Fibroblast of lung (primary cell): ENCODE measurements at regions not wholly inside any gene's neighbourhood (a gene's known extent, or its start where the extent isn't known, plus 50 kb on each side); places are given as distances from the start of the nearest gene placed in this dataset.

Experiments used
- DNase-seq, 2 donors: peaks; one replicate each; pipeline versions ENCODE4 v3.0.0 to v3.0.0-alpha.2; 2010; ENCODE audit warnings: low read depth in 2 of 2
- H2AFZ ChIP-seq: 2 replicates; pipeline ENCODE4 v1.5.1; 2012; ENCODE audit warnings: low read length, control low read depth, inconsistent platforms
- H3K27ac ChIP-seq: 2 replicates; pipeline ENCODE4 v1.5.1; 2011; ENCODE audit warnings: low read length, control low read depth; ENCODE audit not compliant: insufficient read depth
- H3K27me3 ChIP-seq: 2 replicates; pipeline ENCODE4 v1.5.1; 2011; ENCODE audit warnings: mild to moderate bottlenecking, low read length; ENCODE audit not compliant: control insufficient read depth, insufficient read depth
- H3K36me3 ChIP-seq: 2 replicates; pipeline ENCODE4 v1.5.1; 2011; ENCODE audit warnings: low read length; ENCODE audit not compliant: control insufficient read depth, insufficient read depth
- H3K4me1 ChIP-seq: 2 replicates; pipeline ENCODE4 v1.5.1; 2011; ENCODE audit warnings: low read length; ENCODE audit not compliant: control insufficient read depth, insufficient read depth; ENCODE audit errors: extremely low read depth
- H3K4me2 ChIP-seq: 2 replicates; pipeline ENCODE4 v1.5.1; 2011; ENCODE audit warnings: low read length, control low read depth; ENCODE audit not compliant: insufficient read depth; ENCODE audit errors: extremely low read depth
- H3K4me3 ChIP-seq, 4 experiments: fragments of 200-600 bp in 1 of 4; sonication (generic) in 1 of 4; replicated peaks in 1 of 4; 2 replicates each; pipeline ENCODE4 v1.5.1; 2011 to 2016; ENCODE audit warnings: low read length in 4 of 4, low read depth in 3 of 4, mild to moderate bottlenecking in 3 of 4, control low read depth in 2 of 4, inconsistent platforms in 1 of 4, mixed read lengths in 1 of 4; ENCODE audit not compliant: insufficient read depth in 1 of 4; ENCODE audit errors: control extremely low read depth in 1 of 4
- H3K79me2 ChIP-seq: 2 replicates; pipeline ENCODE4 v1.5.1; 2012; ENCODE audit warnings: mild to moderate bottlenecking, low read length, inconsistent platforms; ENCODE audit not compliant: control insufficient read depth, insufficient read depth
- H3K9ac ChIP-seq: 2 replicates; pipeline ENCODE4 v1.5.1; 2011; ENCODE audit warnings: mild to moderate bottlenecking, low read length, control low read depth; ENCODE audit not compliant: insufficient read depth
- H3K9me3 ChIP-seq: 2 replicates; pipeline ENCODE4 v1.5.1; 2012; ENCODE audit warnings: low read depth, low read length; ENCODE audit not compliant: control insufficient read depth, insufficient read depth
- H4K20me1 ChIP-seq: 2 replicates; pipeline ENCODE4 v1.5.1; 2011; ENCODE audit warnings: low read length; ENCODE audit not compliant: control insufficient read depth, insufficient read depth; ENCODE audit errors: extremely low read depth
- CTCF ChIP-seq, 2 donors: IDR thresholded peaks in 1 of 2; conservative IDR thresholded peaks in 1 of 2; 1 replicate in 1 of 2; 2 replicates in 1 of 2; pipeline ENCODE4 v1.5.1; 2011 to 2012; ENCODE audit warnings: low read length in 2 of 2, control low read depth in 1 of 2, inconsistent platforms in 1 of 2, low read depth in 1 of 2, mild to moderate bottlenecking in 1 of 2
- EZH2 ChIP-seq: IDR thresholded peaks from 2 replicates; pipeline ENCODE4 v1.5.1; 2012; ENCODE audit warnings: low read length, control low read depth, mild to moderate bottlenecking; ENCODE audit errors: missing control alignments

- TF ChIP-seq CTCF (conservative IDR thresholded peaks at IDR 0.05 in 1 of 2, IDR thresholded peaks at IDR 0.05 in 1 of 2; ENCODE audit: low read depth in 1 of 2, low read length in 2 of 2) (no peak), EZH2 (no peak)
Measured at GRCh38 chr3:191973820-191974219, 512.9 kb downstream of the PYDC2 start.

DNA sequence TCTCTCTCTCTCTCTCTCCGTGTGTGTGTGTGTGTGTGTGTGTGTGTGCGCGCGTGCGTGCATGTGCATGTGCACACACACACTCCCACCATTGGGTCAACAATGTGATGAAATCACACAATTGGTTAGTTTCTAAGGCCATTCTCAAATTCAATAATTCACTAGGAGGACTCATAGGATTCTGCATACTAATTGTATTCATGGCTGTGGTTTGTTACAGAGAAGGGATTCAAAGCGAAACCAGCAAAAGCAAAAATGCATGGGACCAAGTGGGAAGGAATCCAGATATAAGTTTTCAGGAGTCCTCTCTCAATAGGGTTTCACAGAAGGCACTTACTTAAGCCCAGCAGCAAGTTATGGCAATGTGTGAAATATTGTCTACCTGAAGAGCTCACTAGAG, 515.0 kb downstream of the PYDC2 start:
- Histone ChIP-seq H3K4me1 (no peaks in the 10 kb centered on the region), H3K36me3 (no peaks in the 10 kb centered on the region), H3K79me2 (no peaks in the 10 kb centered on the region), H3K4me2 (no peak overlapping the region), H3K27ac (no peak overlapping the region), H3K27me3 (no peaks in the 10 kb centered on the region), H3K9ac (no peak overlapping the region), H4K20me1 (no peaks in the 10 kb centered on the region), H2AFZ (no peak overlapping the region), H3K9me3 (no peaks in the 10 kb centered on the region), H3K4me3 (no peak overlapping the region)
- TF ChIP-seq CTCF (conservative IDR thresholded peaks at IDR 0.05 in 1 of 2, IDR thresholded peaks at IDR 0.05 in 1 of 2; ENCODE audit: low read depth in 1 of 2, low read length in 2 of 2) (no peak), EZH2 (no peak)
- no peak for DNase-seq

More at GRCh38 chr3:191973820-191974219, 512.9 kb downstream of the PYDC2 start:
- no peak overlapping the region for H3K9ac ChIP-seq
- H3K4me3 ChIP-seq = no peak overlapping the region
- no peaks in the 10 kb centered on the region for H3K36me3 ChIP-seq
- no peaks in the 10 kb centered on the region for H3K4me1 ChIP-seq
- no peak overlapping the region for H3K4me2 ChIP-seq
- H4K20me1 ChIP-seq = no peaks in the 10 kb centered on the region
- no peaks in the 10 kb centered on the region for H3K79me2 ChIP-seq
- no peak overlapping the region for H3K27ac ChIP-seq
- no peak for DNase-seq
- no peak overlapping the region for H2AFZ ChIP-seq
- H3K27me3 ChIP-seq = no peaks in the 10 kb centered on the region
- no peaks in the 10 kb centered on the region for H3K9me3 ChIP-seq

DNA sequence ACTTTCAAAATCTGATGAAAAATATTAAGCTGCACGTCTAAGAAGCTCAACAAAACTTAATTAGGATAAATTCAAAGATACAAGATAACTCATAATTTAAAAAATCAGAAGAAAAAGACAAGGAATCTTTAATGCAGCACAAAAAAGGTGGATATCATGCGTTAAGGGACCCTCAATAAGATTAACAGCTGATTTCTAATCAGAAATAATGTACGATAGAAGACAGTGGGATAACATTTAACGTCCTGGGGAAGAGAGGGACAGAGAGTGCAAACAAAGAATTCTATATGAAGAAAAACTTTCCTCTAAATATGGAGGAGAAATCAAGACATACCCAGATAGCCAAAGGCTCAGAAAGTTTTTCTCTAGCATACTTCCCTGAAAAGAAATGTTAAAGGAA, 519.5 kb downstream of the PYDC2 start:
- H3K27me3 ChIP-seq = no peaks in the 10 kb centered on the region
- TF ChIP-seq EZH2 (no peak), CTCF (conservative IDR thresholded peaks at IDR 0.05 in 1 of 2, IDR thresholded peaks at IDR 0.05 in 1 of 2; ENCODE audit: low read depth in 1 of 2, low read length in 2 of 2) (no peak)
- no peak overlapping the region for H3K27ac ChIP-seq
- H2AFZ ChIP-seq = no peak overlapping the region
- no peaks in the 10 kb centered on the region for H3K79me2 ChIP-seq
- H3K4me2 ChIP-seq = no peak overlapping the region
- no peak overlapping the region for H3K9ac ChIP-seq
- no peaks in the 10 kb centered on the region for H3K4me1 ChIP-seq
- H3K9me3 ChIP-seq = no peaks in the 10 kb centered on the region
- H3K36me3 ChIP-seq = no peaks in the 10 kb centered on the region
- H3K4me3 ChIP-seq = no peak overlapping the region
- H4K20me1 ChIP-seq = no peaks in the 10 kb centered on the region
- no peak for DNase-seq
